Right lobe of liver (tissue), 4 donors: ENCODE measurements at regions not wholly inside any gene's neighbourhood (a gene's known extent, or its start where the extent isn't known, plus 50 kb on each side); places are given as distances from the start of the nearest gene placed in this dataset.

Experiments
- CTCF ChIP-seq, 4 donors: fragments of 200-600 bp in 3 of 4; fragments of 450-650 bp in 1 of 4; IDR thresholded peaks; one replicate each; pipeline versions ENCODE4 v1.5.1 to v1.8.0; 2016 to 2022; ENCODE audit warnings: antibody characterized with exemption in 4 of 4, mild to moderate bottlenecking in 2 of 4
- POLR2A ChIP-seq: fragments of 450-650 bp; IDR thresholded peaks from one replicate; pipeline ENCODE4 v1.6.1; 2017; ENCODE audit warnings: antibody characterized with exemption, mild to moderate bottlenecking
- donor health status: DM: no; HTN: no; CAD: no.
- donor health status: DM: no; HTN: no; CAD: no.
- donor health status: DM: no; HTN: yes; CAD: no.

DNA sequence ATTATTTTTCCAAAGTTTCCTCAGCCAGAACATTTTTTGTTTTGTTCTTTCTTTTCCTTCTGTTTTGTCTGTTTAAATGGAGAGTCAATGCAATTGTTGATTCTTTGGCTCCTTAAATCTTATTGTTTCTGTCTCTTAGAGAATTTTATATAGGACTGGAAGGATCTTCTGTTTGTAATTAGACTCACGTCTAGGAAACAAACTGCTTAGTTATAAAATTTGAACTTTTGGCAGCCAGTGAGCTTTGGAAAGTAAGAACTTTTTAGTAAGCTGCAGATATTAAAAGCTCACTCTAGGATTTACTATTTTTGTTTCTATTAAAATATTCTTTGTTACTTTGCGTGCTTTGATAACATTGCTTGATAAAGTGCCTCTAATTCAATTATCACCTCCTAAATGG, 109.8 kb upstream of the HNRNPU start:
- TF ChIP-seq CTCF (IDR thresholded peaks at IDR 0.05) (no peak), POLR2A (no peak)
